GM23248 (cell line): ENCODE measurements at regions not wholly inside any gene's neighbourhood (a gene's known extent, or its start where the extent isn't known, plus 50 kb on each side); places are given as distances from the start of the nearest gene placed in this dataset.

Source experiments
- EZH2 ChIP-seq: fragments of 200-600 bp; sonication (generic); IDR thresholded peaks from 2 replicates; pipeline ENCODE4 v1.6.1; 2018; ENCODE audit warnings: antibody characterized with exemption, mild to moderate bottlenecking; ENCODE audit not compliant: insufficient read depth, poor library complexity, severe bottlenecking
- EZH2phosphoT487 ChIP-seq: fragments of 200-600 bp; sonication (generic); IDR thresholded peaks from 2 replicates; pipeline ENCODE4 v1.6.1; 2018; ENCODE audit warnings: antibody characterized with exemption, moderate library complexity, mild to moderate bottlenecking, low read depth; ENCODE audit not compliant: insufficient read depth

GRCh38 chr3:190175490-190175889, 54.8 kb upstream of the P3H2 start:
- TF ChIP-seq EZH2 = no peak
- no peak for TF ChIP-seq EZH2phosphoT487
